Endothelial cell of umbilical vein (primary cell): ENCODE measurements at regions not wholly inside any gene's neighbourhood (a gene's known extent, or its start where the extent isn't known, plus 50 kb on each side); places are given as distances from the start of the nearest gene placed in this dataset.

Experiments used
- BruUV-seq: library from RNA; stranded (reverse); fragments of 400-500 nt; replicated peaks from 2 replicates; lab custom pipeline; 2021; lab: Mats Ljungman, UMichigan
- CTCF ChIA-PET: fragments of 300-600, 350-600 bp; sonication (Branson Sonifier 250); formaldehyde crosslinking; loops from one replicate; lab custom pipeline; 2021; ENCODE audit warnings: antibody characterized with exemption, inconsistent platforms; lab: Charles Lee
- POLR2A ChIA-PET: fragments of 300-600, 350-600 bp; sonication (Branson Sonifier 250); formaldehyde crosslinking; loops from one replicate; lab custom pipeline; 2021; ENCODE audit warnings: antibody characterized with exemption, inconsistent platforms; lab: Charles Lee
- DNase-seq: peaks from one replicate; pipeline ENCODE4 v3.0.0-alpha.2; 2011; ENCODE audit warnings: low read depth, low spot score
- FAIRE-seq: peaks from 2 replicates; lab custom pipeline; 2011; peaks lifted over from hg19 to GRCh38; lab: Jason Lieb, UNC
- H2AFZ ChIP-seq: 2 replicates; pipeline ENCODE4 v1.6.0; 2012; ENCODE audit warnings: low read depth, low read length, control low read depth, inconsistent platforms
- H3K27ac ChIP-seq: 2 replicates; pipeline ENCODE4 v1.5.1; 2011; ENCODE audit warnings: low read depth, mild to moderate bottlenecking, control low read depth, low read length, moderate library complexity; ENCODE audit not compliant: insufficient read depth
- H3K27me3 ChIP-seq, 2 experiments: 2 replicates each; pipeline versions ENCODE4 v1.6.0 to v1.6.1; 2011; ENCODE audit warnings: low read length in 2 of 2, mixed read lengths in 1 of 2; ENCODE audit not compliant: control insufficient read depth in 2 of 2, insufficient read depth in 2 of 2
- H3K36me3 ChIP-seq, 2 experiments: 2 replicates in 1 of 2; 3 replicates in 1 of 2; pipeline ENCODE4 v1.5.1; 2011; ENCODE audit warnings: low read length in 2 of 2, mild to moderate bottlenecking in 1 of 2, moderate library complexity in 1 of 2; ENCODE audit not compliant: control insufficient read depth in 2 of 2, insufficient read depth in 2 of 2; ENCODE audit errors: extremely low read depth in 1 of 2
- H3K4me1 ChIP-seq: 3 replicates; pipeline ENCODE4 v1.5.1; 2011; ENCODE audit warnings: mild to moderate bottlenecking, low read length; ENCODE audit not compliant: control insufficient read depth, insufficient read depth; ENCODE audit errors: extremely low read depth
- H3K4me2 ChIP-seq: 2 replicates; pipeline ENCODE4 v1.6.1; 2011; ENCODE audit warnings: low read length, control low read depth, mixed read lengths; ENCODE audit not compliant: insufficient read depth
- H3K4me3 ChIP-seq, 3 experiments: fragments of 200-600 bp in 1 of 3; sonication (generic), shearing (Covaris generic) in 1 of 3; replicated peaks in 1 of 3; 2 replicates each; pipeline ENCODE4 v1.5.1; 2011 to 2016; ENCODE audit warnings: control low read depth in 3 of 3, low read length in 3 of 3, mild to moderate bottlenecking in 2 of 3, inconsistent platforms in 1 of 3, low read depth in 1 of 3, moderate library complexity in 1 of 3; ENCODE audit not compliant: insufficient read depth in 1 of 3
- H3K79me2 ChIP-seq: 2 replicates; pipeline ENCODE4 v1.6.0; 2012; ENCODE audit warnings: low read length, inconsistent platforms; ENCODE audit not compliant: control insufficient read depth, insufficient read depth
- H3K9ac ChIP-seq: replicated peaks from 2 replicates; pipeline ENCODE3; 2011; ENCODE audit warnings: low read length, control low read depth; ENCODE audit not compliant: insufficient read depth; ENCODE audit errors: extremely low read depth
- H3K9me1 ChIP-seq: replicated peaks from 3 replicates; pipeline ENCODE4 v1.6.0; 2011; ENCODE audit warnings: mild to moderate bottlenecking, low read length; ENCODE audit not compliant: control insufficient read depth, insufficient read depth; ENCODE audit errors: extremely low read depth
- H3K9me3 ChIP-seq: replicated peaks from 2 replicates; pipeline ENCODE4 v1.5.1; 2012; ENCODE audit warnings: low read length, inconsistent platforms; ENCODE audit not compliant: control insufficient read depth, insufficient read depth
- H4K20me1 ChIP-seq: replicated peaks from 2 replicates; pipeline ENCODE3; 2011; ENCODE audit warnings: mild to moderate bottlenecking, low read length; ENCODE audit not compliant: control insufficient read depth, insufficient read depth; ENCODE audit errors: extremely low read depth
- EZH2 ChIP-seq: IDR thresholded peaks from 2 replicates; pipeline ENCODE4 v1.6.1; 2012; ENCODE audit warnings: borderline replicate concordance, low read depth, mild to moderate bottlenecking, moderate library complexity, low read length, inconsistent platforms; ENCODE audit not compliant: severe bottlenecking
- FOS ChIP-seq: IDR thresholded peaks from 2 replicates; pipeline ENCODE4 v1.6.1; 2011; ENCODE audit warnings: mild to moderate bottlenecking, low read length, moderate library complexity, borderline replicate concordance; ENCODE audit not compliant: insufficient read depth
- GATA2 ChIP-seq: IDR thresholded peaks from 2 replicates; pipeline ENCODE4 v1.7.0; 2011; ENCODE audit warnings: low read depth, mild to moderate bottlenecking, moderate library complexity, mixed read lengths, low read length; ENCODE audit not compliant: insufficient read length, insufficient read depth
- JUN ChIP-seq: IDR thresholded peaks from 2 replicates; pipeline ENCODE4 v1.6.1; 2011; ENCODE audit warnings: borderline replicate concordance, low read depth; ENCODE audit not compliant: insufficient read length, insufficient read depth
- MYC ChIP-seq: IDR thresholded peaks from one replicate; pipeline ENCODE4 v1.6.1; 2011; ENCODE audit warnings: mild to moderate bottlenecking, low read depth, low read length
- POLR2A ChIP-seq: IDR thresholded peaks from 2 replicates; pipeline ENCODE4 v1.6.1; 2012; ENCODE audit warnings: low read depth, mild to moderate bottlenecking, control low read depth, low read length
- POLR2AphosphoS5 ChIP-seq: IDR thresholded peaks from 2 replicates; pipeline ENCODE4 v1.6.1; 2012; ENCODE audit warnings: low read depth, mild to moderate bottlenecking, control low read depth, low read length, moderate library complexity; ENCODE audit not compliant: insufficient read depth
- dilution Hi-C: fragments of 300-500 bp; cut with MboI; formaldehyde crosslinking; loops from one replicate; pipeline ENCODE4 v1.15.0; 2019; ENCODE audit warnings: low sequenced_read_pairs; ENCODE audit not compliant: extremely low pct_ligation_motif_present
- intact Hi-C: fragments of 100-400 bp; cut with micrococcal nuclease; formaldehyde crosslinking; loops from one replicate; pipeline ENCODE4 v1.10.0; 2022
- TF ChIP-seq, protein P1 (sequence below), 2 donors: IDR thresholded peaks; 1 replicate in 1 of 2; 2 replicates in 1 of 2; pipeline ENCODE4 v1.5.1; 2011; ENCODE audit warnings: low read length in 2 of 2, mild to moderate bottlenecking in 2 of 2, moderate library complexity in 2 of 2, control low read depth in 1 of 2, inconsistent platforms in 1 of 2, low read depth in 1 of 2; ENCODE audit not compliant: insufficient read depth in 1 of 2; ENCODE audit errors: extremely low read depth in 1 of 2
- TF ChIP-seq, protein P2 (sequence below): IDR thresholded peaks from 2 replicates; pipeline ENCODE4 v1.6.1; 2011; ENCODE audit not compliant: insufficient read depth, insufficient read length

DNA sequence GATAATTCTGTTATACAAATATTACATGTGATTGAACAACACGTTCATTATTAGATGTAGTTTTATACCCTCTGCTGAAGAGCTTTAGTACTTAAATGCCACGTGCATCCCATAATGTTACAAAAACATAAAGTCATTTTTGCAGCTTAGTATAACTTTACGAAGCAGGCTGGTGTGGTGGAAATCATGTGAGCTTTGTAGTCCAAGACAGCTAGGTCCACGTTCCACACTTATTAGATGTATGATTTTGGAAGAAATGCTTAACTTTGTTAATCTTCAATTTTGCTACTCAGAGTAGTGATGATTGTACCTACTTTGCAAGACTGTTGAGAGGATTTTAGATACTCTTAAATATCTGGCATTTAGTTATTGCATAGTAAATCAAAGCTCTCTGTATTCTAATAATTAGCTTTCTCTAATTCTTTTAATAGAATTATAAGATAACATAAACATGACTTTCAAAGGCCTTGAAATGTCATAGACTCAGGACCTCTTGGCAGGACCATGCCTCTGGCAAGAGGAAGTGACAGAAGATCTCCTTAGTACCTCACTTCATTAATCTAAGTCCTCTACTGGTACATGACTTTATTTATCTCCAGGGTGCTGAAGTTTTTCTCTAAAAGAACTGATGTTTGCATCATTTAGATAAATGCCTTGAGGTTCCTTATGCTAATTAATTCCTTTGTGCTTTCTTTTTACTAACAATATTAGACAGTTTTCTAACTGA lies 153.7 kb downstream of the PCDH20 start:
- no peaks in the 10 kb centered on the region for H3K9me3 ChIP-seq

More for the DNA sequence above, 153.7 kb downstream of the PCDH20 start:
- Histone ChIP-seq H3K4me1 (no peaks in the 10 kb centered on the region), H3K27me3 (no peaks in the 10 kb centered on the region), H3K79me2 (no peaks in the 10 kb centered on the region), H3K27ac (no peak overlapping the region), H4K20me1 (no peaks in the 10 kb centered on the region), H3K9ac (no peak overlapping the region), H3K9me1 (no peaks in the 10 kb centered on the region), H3K4me2 (no peak overlapping the region), H2AFZ (no peak overlapping the region), H3K36me3 (no peaks in the 10 kb centered on the region), H3K4me3 (no peak overlapping the region)
- intact Hi-C loops: no loop called here
- dilution Hi-C loops: no loop called here
- ChIA-PET CTCF (no interaction called here), POLR2A (no interaction called here)
- no peak for TF ChIP-seq GATA2
- no peak for TF ChIP-seq FOS
- TF ChIP-seq EZH2: no peak
- TF ChIP-seq JUN: no peak
- TF ChIP-seq POLR2AphosphoS5: no peak
- TF ChIP-seq, protein P1, sequence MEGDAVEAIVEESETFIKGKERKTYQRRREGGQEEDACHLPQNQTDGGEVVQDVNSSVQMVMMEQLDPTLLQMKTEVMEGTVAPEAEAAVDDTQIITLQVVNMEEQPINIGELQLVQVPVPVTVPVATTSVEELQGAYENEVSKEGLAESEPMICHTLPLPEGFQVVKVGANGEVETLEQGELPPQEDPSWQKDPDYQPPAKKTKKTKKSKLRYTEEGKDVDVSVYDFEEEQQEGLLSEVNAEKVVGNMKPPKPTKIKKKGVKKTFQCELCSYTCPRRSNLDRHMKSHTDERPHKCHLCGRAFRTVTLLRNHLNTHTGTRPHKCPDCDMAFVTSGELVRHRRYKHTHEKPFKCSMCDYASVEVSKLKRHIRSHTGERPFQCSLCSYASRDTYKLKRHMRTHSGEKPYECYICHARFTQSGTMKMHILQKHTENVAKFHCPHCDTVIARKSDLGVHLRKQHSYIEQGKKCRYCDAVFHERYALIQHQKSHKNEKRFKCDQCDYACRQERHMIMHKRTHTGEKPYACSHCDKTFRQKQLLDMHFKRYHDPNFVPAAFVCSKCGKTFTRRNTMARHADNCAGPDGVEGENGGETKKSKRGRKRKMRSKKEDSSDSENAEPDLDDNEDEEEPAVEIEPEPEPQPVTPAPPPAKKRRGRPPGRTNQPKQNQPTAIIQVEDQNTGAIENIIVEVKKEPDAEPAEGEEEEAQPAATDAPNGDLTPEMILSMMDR (IDR thresholded peaks at IDR 0.05; ENCODE audit: extremely low read depth in 1 of 2, insufficient read depth in 1 of 2, low read depth in 1 of 2, low read length in 2 of 2): no peak
- TF ChIP-seq, protein P2, sequence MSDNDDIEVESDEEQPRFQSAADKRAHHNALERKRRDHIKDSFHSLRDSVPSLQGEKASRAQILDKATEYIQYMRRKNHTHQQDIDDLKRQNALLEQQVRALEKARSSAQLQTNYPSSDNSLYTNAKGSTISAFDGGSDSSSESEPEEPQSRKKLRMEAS: no peak
- TF ChIP-seq POLR2A: no peak
- TF ChIP-seq MYC: no peak
- DNase-seq: no peak
- FAIRE-seq: no peak
- no TSS peak for BruUV-seq
